ENCODE measurements at regions not wholly inside any gene's neighbourhood (a gene's known extent, or its start where the extent isn't known, plus 50 kb on each side); places are given as distances from the start of the nearest gene placed in this dataset.
A peak's percentile ranks its signal among the peaks of the same experiment; 100 is the strongest.
"Not testable (repeated sequence)": the region's sequence is repeated elsewhere in the genome, so short reads cannot be mapped to it uniquely, and the experiment has no call there.

DNA sequence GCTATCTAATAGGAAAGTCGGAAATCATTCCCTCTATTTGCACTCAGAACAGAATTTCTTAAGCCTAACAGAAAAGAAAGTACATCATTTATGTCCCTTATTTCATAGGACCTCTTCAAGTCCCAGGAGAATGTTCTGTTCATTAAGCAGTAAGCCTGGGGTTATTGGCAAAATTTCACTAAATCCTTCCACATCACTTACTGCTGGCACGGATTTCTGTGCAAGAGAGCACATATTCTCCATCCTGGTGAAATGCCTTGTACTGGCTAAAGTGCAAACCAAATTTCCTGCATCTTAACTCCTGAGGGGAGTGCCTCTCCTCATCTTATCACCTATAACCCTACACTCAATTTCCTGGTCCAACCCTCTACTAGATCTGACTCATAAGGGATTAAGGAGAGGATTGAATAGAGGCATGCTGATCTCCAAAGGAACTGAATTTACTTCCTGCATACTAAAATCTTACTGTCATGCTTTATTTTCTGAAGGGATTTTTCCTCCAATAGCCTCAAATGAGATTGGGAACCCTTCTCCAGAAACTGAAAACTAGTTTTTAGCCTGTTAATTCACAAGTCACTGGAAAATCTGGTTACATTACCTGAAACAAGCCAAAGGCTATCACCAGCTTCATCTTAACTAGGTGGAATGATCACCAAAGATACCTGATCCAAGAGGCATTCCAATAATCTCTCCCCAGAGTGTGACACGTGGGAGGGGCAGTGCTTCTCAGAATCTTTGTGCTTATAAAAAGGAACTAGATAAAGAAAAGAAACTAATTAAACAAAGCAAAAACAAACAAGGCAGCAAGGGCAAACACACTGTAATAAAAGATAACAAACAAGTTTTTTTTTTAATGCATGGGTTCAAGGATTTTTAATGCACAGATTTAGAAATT is 311.1 kb downstream of the NR4A2 start:
- intact Hi-C loops (cut with DNase I): no loop called here
- DNase-seq (ENCODE audit: low spot score): no peak

DNA sequence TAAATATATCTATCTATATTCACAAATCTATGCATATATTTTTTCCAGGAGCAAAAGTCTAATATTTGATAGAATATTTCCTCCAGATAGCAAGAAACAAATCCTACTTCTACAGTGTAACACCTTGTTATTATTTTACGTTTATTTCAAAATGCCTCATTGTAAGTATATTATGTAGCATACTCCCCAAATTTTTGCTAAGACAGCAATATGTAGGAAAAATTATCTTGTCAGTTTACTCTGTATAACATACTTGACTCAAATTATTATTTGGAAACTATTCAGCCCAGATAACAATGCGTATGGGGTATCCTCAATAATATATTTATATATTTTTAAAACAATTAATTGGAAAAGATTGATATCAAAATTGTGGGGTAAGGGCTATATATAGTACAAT is 313.2 kb downstream of the NR4A2 start:
- DNase-seq (ENCODE audit: low spot score): no peak
- intact Hi-C loops (cut with DNase I): no loop called here

DNA sequence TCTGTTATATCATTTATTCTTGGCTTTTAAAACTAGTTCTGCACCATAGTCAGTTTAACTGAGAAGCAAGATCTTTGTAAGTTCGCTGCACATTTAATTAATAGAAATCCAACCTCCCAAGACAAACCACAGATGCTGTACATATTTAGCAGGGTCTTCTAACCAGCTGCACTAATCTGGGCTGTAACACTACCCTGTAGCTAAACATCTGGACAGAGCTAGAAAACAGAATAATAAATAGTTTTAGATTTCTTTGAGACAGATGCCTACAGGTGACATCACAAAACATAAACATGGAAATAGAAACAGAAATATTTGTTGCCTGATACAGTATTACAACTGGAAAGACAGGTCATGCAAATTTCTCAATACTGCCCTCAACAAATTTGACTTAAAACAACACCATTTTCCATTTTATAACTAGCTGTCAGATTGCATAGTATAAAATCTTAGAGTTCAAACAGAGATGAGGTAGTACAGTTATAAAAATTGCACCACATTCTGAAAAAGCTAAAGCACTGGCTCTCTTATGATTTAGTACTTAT is 315.1 kb downstream of the NR4A2 start:
- intact Hi-C loops (cut with DNase I): no loop called here

DNA sequence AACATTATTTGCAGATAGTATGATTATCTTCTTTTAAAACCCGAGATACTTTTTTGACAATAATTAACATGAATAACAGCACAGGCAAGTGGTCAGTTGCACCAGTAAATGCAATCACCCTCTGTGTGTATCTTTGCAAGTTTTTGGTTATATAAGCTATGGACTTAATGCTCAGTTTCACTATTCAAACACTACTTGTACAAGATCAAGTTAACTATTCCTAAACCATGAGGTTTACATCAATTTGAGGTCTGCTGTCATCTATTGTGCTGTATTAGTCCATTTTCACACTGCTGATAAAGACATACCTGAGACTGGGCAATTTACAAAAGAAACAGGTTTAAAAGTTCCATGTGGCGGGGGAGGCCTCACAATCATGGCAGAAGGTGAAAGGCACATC is 323.2 kb downstream of the NR4A2 start:
- intact Hi-C loops (cut with DNase I): no loop called here
- DNase-seq (ENCODE audit: low spot score): no peak

More for the DNA sequence above, 315.1 kb downstream of the NR4A2 start:
- DNase-seq (ENCODE audit: low spot score): no peak

DNA sequence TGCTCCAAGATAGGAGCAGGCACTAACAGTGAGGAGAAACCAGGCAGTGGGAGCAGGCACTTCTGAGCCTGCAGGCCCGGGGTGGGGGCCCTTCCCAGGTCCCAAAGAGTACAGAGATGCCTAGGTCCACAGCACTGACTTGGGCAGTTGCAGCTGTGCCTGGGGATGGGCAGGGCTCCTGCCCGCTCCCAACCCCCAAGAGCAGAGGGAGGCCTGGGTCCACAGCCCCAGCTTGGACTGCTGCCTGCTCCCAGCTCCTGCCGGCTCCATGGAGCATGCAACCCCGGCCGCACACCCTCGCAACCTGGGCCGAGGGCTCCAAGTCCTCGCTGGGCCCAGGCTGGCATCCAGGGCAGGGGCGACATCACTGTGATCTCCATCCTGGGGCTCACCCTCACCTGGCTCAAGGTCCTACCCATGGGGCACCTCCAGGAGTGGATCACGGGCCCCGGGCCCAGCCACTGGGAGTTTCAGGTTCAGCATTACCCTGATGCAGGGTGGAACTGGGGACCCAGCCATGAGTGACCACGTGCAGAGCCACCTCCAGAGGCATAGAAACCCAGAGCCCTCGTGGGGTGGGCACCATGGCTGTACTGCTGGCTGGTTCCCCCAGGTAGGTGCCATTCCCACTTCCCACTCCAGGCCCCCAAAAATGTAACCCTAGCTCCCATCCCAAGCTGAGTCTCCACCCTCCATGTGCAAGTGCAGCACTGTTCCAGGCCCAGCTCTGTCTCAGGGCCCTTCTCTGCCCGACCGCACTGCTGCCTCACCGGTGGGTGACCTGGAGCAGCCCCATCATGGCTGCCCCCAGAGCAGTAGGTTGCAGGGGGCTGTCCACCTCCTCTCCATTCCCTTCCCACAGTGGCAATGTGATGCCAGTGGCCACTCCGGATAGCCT is 325.6 kb downstream of the NR4A2 start:
- intact Hi-C loops (cut with DNase I): no loop called here
- DNase-seq (ENCODE audit: low spot score): peak; percentile 59

DNA sequence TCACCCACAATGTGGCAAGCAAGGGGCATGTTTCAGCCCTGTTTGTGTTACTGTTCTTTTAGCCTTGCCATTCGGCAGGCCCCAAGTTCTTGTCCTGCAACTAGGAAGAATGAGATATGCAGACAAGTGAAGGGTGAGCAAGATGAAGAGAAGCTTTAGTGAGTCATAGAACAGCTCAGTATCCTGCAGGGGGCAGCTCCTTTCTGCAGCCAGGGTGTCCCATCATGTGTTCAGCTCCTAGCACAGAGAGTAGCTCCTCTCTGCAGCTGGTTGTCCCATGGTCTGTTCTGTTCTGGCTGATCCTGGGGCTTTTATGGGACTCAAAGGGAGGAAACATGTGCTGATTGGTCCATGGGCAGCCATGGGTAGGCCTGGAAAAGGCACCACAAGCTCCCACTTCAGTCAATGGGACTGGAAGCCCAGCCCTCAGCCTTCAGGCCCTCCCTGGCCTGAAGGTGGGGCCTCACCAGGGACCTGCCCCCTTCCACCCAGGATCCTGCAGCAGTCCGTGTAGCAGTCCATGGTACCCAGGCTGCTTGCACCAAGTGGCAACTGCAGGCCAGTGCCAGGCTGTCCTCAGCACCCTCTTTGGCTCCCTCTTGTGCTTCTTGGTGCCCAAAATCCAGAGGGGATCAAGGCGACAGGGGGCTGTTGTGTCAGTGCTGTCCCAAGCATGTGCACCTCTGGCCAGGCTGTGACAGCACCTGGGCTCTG is 326.4 kb downstream of the NR4A2 start:
- intact Hi-C loops (cut with DNase I): no loop called here
- peak; percentile 66 for DNase-seq (ENCODE audit: low spot score)

DNA sequence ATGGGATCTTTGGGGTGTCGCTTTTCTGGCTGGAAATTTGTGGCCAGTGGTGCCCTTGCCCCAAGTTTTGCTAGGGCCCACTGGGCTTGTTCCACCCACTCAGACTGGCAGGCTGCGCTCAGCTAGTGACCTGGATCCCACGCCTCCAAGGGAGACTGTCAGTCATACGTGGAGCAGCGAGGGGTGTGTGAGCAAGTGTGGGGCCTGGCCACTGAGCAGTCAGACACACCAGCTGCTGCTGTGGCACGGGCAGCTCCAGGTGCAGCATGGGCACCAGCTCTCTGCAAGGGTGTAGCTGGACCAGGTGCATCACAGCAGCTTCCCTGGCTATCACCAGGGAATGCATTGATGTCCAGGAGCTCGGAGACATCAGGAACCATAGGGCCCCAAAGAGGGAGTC is 327.0 kb downstream of the NR4A2 start:
- DNase-seq (ENCODE audit: low spot score): peak; percentile 40
- intact Hi-C loops (cut with DNase I): no loop called here

DNA sequence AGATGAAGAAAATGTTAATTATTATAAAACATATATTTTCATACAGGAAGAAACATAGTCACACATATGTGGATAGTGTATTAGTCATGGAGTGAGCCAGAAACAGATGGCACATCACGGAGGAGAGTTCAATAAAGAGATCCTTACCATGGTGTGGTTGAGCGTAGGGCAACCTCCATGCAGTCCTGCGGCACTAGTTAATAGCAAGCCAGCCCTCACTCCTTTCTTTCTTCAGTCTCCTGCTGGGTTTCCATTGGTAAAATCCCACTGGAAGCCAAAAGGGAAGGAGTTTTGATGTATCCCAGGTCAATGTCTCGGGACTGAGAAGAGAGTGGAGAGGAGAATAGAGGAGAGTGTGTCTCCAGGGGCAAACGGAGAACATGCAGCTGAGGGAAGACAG is 328.1 kb downstream of the NR4A2 start:
- no peak for DNase-seq (ENCODE audit: low spot score)
- intact Hi-C loops (cut with DNase I): no loop called here

DNA sequence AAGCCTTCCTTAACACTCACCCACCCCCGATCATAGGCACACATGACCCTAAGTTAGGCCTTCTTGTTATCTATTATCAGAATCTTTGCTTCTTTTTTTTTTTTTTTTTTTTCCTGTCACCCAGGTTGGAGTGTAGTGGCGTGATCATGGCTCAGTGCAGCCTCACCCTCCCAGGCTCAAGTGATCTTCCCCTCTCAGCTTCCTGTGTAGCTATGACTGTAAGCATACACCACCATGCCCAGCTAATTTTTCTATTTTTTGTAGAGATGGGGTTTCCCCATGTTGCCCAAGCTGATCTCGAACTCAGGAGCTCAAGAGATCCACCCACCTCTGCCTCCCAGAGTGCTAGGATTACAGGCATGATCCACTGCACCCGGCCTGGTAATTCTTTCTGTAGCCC is 328.7 kb downstream of the NR4A2 start:
- DNase-seq (ENCODE audit: low spot score): no peak
- intact Hi-C loops (cut with DNase I): no loop called here

DNA sequence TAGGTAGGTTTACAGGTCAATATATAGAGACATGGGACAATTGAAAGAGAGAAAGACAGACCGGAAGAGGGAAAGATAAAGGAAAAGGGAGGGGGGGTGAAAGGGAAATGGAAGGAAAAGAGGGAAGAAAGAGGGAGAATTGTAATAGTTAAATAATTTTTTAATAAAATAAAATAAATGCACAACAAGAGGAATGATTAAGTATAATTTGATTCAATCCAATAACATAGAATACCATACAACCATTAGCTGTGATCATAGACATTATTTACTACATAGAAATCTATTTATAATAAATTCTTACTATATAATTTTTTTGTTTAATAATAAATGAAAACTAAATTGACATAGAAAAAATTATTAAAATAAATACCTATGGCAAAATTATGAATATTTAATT is 330.7 kb downstream of the NR4A2 start:
- no peak for DNase-seq (ENCODE audit: low spot score)
- intact Hi-C loops (cut with DNase I): no loop called here

DNA sequence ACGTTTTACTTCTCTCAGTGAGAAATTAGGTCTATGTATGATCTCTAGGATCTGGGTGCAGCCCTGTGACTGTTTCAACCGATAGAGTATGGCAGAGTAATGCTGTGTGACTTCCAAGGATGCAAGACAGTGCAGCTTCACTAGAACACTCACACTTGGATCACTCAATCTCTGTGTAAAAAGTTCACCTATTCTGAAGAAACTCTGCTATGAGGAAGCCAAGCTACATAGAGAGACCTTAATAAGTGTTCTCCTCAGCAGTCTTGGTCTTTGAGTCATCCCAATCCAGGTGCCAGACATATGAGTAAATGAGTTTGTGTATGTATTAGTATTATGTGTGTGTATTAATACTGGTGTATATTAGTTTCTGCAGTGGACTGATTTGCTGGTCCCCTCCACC is 335.0 kb downstream of the NR4A2 start:
- no peak for DNase-seq (ENCODE audit: low spot score)
- intact Hi-C loops (cut with DNase I): no loop called here

DNA sequence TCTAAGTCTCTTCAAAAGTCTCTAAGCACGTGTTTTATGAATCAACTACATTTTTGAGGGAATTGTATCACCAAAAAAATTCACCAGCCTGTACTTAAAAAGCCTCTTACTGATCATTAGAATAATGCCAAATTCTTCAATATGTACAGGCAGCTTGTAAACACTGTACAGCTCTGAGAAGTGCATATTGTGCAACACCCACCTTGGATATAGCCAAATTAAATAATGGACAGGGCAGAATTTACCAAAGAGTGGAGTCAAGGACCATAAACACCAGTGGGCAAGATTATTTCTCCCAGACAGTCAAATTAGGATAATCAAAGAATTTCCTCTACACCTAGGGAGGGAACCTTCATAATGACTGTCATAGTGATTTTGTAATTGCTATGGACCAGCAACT is 338.2 kb downstream of the NR4A2 start:
- intact Hi-C loops (cut with DNase I): no loop called here

DNA sequence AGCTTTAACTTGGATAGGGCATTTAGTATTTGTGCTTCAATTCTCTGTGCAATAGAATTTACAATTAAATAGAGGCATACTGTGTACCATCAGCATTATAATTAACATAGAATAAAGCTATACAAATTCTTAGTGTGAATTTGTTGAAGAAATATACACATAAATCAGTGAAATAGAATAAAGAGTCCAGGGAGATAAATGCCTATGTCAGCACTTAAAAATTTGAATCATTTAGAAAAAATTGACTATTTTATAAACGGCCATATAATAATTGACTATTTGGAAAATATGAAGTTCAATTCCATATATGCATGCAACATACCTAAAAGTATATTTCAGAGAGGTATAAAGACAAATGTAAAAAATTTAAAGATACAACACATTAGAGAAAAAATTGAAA is 348.7 kb downstream of the NR4A2 start:
- intact Hi-C loops (cut with DNase I): no loop called here

More for the DNA sequence above, 338.2 kb downstream of the NR4A2 start:
- DNase-seq (ENCODE audit: low spot score): no peak

DNA sequence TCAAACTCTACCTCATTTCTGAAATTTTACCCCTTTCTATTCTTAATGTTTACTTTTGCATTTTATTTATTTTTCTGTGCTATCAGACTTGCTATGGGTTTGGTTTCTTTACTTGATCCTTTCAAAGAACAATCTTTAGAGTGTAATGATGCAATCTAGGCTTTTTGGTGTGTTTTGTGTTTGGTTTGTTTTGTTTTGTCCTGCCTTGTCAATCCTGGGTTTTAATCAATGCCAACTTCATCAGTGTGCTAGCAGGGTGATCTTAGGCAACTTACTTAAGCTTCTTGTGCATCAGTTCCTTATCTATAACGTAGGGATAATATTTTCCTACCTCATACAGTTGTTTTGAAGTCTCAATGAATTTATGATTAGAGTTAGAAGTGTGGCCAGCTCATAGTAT is 350.4 kb downstream of the NR4A2 start:
- intact Hi-C loops (cut with DNase I): no loop called here
- no peak for DNase-seq (ENCODE audit: low spot score)

More for the DNA sequence above, 348.7 kb downstream of the NR4A2 start:
- DNase-seq (ENCODE audit: low spot score): no peak

DNA sequence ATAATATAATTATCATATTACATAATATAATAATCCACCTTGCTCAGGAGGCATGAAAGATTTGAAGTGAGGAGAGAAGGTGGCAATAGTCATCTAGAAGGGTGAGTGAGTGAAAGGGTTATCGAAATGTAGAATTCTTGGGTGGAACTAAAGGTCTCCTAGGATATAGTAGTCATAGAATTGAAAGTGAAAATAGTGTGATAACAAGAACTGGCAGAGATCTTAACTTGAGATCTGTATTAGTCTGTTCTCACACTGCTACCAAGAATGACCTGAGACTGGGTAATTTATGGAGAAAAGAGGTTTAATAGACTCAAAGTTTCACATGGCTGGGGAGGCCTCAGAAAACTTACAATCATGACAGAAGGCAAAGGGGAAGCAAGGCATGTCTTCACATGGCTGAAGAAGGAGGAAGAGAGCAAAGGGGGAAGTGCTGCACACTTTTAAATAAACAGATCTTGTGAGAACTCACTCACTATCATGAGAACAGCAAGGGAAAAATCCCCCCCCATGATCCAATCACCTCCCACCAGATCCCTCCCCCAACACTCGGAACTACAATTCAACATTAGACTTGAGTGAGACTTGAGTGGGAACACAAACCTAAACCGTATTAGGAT is 351.5 kb downstream of the NR4A2 start:
- intact Hi-C loops (cut with DNase I): no loop called here

DNA sequence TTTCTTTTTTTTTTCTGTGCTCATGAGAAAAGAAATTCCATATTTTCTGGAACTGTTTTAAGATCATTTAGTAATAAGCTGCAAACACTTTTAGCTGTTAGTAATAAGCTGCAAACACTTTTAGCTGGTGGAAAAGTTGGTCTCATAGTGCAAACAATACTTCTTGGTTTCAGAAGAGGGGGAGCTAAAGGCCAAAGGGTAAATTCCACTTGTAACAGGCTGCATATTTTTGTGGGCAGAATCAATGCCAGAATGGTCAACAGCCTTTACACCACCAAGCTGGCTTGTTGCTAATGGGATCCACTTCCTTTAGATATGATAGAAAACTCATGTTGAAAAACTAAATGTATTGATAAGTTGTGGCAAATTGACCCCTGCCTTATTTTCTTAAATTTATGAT is 356.8 kb downstream of the NR4A2 start:
- DNase-seq (ENCODE audit: low spot score): no peak
- intact Hi-C loops (cut with DNase I): no loop called here

More for the DNA sequence above, 351.5 kb downstream of the NR4A2 start:
- DNase-seq (ENCODE audit: low spot score): no peak

DNA sequence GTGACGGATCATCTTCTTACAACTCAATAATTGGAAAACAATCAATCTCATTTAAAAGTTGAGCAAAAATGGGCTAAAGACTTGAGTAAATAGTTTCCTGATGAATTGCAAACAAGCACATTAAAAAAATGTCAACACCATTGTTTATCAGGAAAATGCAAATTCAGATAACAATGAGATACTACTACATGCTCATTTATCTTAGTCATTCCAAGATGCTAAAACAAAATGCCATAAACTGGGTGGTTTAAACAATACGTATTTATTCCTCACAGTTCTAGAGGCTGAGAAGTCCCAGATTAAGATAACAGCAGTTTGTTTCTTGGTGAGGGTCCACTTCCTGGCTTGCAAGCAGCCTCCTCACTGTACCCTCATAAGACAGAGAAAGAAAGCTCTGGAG is 359.6 kb downstream of the NR4A2 start:
- intact Hi-C loops (cut with DNase I): no loop called here
- DNase-seq (ENCODE audit: low spot score): no peak

DNA sequence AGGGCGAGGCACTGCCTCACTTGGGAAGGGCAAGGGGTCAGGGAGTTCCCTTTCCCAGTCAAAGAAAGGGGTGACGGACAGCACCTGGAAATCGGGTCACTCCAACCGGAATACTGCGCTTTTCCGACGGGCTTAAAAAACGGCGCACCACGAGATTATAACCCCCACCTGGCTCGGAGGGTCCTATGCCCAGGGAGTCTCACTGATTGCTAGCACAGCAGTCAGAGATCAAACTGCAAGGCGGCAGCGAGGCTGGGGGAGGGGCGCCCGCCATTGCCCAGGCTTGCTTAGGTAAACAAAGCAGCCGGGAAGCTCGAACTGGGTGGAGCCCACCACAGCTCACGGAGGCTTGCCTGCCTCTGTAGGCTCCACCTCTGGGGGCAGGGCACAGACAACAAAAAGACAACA is 366.5 kb downstream of the NR4A2 start:
- DNase-seq (ENCODE audit: low spot score); intact Hi-C loops (cut with DNase I): not testable (repeated sequence)

DNA sequence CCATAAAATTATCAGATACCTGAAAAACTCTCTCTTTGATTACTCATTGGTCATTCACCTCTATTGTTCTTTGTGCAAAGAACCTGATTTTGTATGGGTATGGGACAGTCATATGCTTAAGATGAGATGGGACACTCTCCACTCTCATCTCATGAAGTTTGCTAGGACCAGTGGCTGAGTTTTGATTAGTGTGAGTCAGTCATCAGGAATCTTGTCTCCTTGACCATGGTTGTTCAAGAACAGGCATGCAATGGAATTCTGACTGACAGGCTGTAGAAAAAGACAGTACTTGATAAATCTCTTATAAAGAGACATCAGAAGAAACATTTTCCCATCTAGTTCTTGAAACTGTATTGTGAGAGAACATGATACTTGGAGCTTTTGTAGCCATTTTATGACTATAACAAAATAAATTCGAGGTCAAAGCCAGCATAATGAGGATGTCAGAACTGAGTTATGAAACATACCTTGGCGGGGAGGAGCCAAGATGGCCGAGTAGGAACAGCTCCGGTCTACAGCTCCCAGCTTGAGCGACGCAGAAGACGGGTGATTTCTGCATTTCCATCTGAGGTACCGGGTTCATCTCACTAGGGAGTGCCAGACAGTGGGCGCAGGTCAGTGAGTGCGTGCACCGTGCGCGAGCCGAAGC is 367.0 kb downstream of the NR4A2 start:
- intact Hi-C loops (cut with DNase I): no loop called here
- no peak for DNase-seq (ENCODE audit: low spot score)

All from posterior vena cava (tissue), 2 donors.